Skeletal muscle cell (primary cell): ENCODE measurements at regions not wholly inside any gene's neighbourhood (a gene's known extent, or its start where the extent isn't known, plus 50 kb on each side); places are given as distances from the start of the nearest gene placed in this dataset.

Experiments
- DNase-seq: peaks from one replicate; pipeline ENCODE4 v3.0.0-alpha.2; 2010; ENCODE audit warnings: low read depth
- H3K4me3 ChIP-seq: 2 replicates; pipeline ENCODE4 v1.5.1; 2011; ENCODE audit warnings: low read depth, mild to moderate bottlenecking, control low read depth, low read length, moderate library complexity

- no peak overlapping the region for H3K4me3 ChIP-seq
- DNase-seq = no peak
Observed at GRCh38 chr10:20355915-20356314, 539.7 kb downstream of the PLXDC2 start.

GRCh38 chr10:20355011-20355410 lies 538.8 kb downstream of the PLXDC2 start:
- no peak for DNase-seq
- no peak overlapping the region for H3K4me3 ChIP-seq

- no peak for DNase-seq
- no peak overlapping the region for H3K4me3 ChIP-seq
Observed at GRCh38 chr10:20354166-20354565, 537.9 kb downstream of the PLXDC2 start.

- DNase-seq = no peak
- H3K4me3 ChIP-seq = no peak overlapping the region
Observed at GRCh38 chr10:20350509-20350908, 534.3 kb downstream of the PLXDC2 start.

GRCh38 chr10:20343036-20343435 lies 526.8 kb downstream of the PLXDC2 start:
- no peak for DNase-seq
- no peak overlapping the region for H3K4me3 ChIP-seq
